ENCODE measurements at regions not wholly inside any gene's neighbourhood (a gene's known extent, or its start where the extent isn't known, plus 50 kb on each side); places are given as distances from the start of the nearest gene placed in this dataset.

GRCh38 chr16:26801628-26802027 lies 265.1 kb upstream of the C16orf82 start:
- TF ChIP-seq CTCF (IDR thresholded peaks at IDR 0.05) (no peak), POLR2A (IDR thresholded peaks at IDR 0.05) (no peak)

Data from heart left ventricle (tissue), 13 donors.